HG03045 (cell line): ENCODE measurements at regions not wholly inside any gene's neighbourhood (a gene's known extent, or its start where the extent isn't known, plus 50 kb on each side); places are given as distances from the start of the nearest gene placed in this dataset.

Experiments
- ATAC-seq: cut with Tn5 transposase; IDR thresholded peaks from one replicate; pipeline ENCODE4 v1.9.1; 2021; ENCODE audit warnings: mild to moderate bottlenecking, moderate library complexity; ENCODE audit not compliant: unreplicated experiment

DNA sequence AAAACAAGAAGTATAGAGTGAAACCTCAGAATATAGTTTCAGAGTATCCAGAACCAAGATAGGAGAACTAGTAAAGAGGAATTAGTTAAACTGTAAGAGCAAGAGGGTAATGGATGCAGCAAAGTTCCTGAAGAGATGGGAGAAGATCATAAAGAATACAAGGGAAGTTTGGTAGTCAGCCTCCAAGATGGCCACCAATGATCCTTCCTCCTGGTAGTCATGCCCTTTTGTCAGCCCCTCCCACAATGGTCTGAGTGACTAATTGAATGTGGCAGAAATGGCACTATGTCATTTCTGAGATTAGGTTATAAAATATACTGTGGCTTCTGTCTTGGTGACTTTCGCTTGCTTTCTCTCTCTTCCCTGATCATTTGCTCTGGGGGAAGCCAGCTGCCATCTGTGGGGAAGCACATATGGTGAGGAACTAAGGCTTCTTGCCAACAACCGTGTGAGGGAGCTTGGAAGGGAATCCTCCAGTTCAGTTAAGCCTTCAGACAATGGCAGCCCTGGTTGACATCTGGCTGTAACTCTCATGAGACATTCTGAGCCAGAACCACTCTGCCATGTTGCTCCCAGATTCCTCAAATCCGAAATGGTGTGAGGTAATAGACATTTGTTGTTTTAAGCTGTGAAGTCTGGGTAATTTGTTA, 55.3 kb upstream of the AMN1 start:
- no peak for ATAC-seq

DNA sequence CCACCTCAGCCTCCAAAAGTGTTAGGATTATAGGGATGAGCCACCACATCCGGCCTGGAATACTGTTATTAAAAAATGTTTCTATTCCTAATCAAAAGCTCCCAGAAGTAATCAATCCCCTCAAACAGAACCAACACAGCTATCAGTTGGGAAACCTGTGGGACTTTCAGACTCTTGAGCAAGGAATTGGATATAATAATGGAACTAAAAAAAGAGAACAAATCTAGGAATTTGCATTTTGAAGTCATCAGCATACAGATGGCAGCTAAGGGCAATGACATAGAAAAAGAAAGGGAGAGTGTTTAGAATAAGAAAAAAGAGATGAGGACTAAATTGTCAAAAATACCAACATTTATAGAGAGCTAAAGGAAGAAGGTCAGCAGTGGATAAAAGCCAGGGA, 54.7 kb upstream of the AMN1 start:
- ATAC-seq = no peak

DNA sequence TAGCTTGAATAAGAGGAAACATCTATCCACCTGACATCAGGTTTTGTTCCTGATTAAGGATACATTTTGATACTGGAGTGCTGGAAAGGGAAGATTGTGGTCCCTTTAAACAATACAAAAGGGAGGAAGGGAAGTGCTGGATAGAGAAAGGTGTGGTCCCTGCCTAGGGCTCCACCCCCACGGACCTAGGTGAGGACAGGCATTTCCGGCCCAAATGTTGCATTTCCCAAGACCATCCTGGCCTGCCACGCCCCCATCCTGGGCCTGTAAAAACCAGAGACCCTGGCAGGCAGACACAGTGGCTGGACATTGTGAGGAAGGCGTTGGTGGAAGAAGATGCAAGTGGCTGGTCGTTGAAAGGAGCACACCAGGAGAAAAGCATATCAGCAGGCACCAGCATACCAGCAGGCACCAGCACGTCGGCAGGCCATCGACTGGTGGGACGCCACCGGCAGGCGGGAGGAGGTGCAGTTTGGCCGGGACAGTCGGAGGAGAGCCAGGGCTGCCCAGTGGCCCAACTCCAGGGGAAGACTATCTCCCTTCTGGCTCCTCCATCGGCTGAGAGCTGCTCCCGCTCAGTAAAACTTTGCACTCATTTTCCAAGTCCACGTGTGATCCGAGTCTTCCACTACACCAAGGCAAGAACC, 53.2 kb upstream of the AMN1 start:
- ATAC-seq = no peak

DNA sequence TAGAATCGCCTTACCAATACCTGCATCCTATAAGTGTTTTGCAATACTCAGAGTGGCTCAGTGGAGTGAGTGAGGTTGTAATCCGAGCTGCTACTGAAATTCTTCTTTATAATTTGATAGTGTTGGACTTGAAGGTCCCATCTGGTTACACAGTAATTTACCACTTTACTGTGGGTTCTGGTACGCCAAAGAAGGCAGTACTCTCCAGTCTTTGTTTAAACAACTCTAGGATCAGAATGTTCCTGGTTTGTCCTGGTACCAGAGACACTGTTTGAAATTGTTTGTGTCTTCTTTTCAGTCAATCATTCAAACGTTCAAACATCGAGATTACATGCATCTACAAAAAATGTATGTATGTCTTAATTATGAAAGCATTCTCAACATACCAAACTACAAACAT, 51.3 kb upstream of the AMN1 start:
- ATAC-seq = no peak

DNA sequence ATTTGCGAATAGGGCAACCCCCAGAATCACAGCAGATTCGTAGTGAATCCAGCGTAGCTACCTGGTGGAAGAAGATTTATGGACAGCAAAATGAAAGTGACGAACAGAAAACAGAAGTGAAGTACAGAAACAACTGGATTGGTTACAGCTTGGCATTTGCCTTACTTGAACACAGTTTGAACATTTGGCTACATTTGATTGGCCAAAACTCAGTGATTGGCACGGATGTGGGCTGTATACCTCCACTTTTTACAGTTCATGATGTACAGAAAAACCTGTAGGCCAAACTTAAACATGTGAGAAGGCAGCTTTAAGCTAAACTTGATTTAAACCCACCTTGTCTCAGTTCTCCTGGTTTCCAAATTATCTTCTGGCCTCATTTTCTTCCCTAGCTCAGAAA, 49.9 kb upstream of the AMN1 start:
- ATAC-seq = no peak
